HUDEP-2 (cell line): ENCODE measurements at regions not wholly inside any gene's neighbourhood (a gene's known extent, or its start where the extent isn't known, plus 50 kb on each side); places are given as distances from the start of the nearest gene placed in this dataset.

Experiments used
- DNase-seq, 76 experiments: peaks; one replicate each; lab custom pipeline; 2025; ENCODE audit not compliant: unreplicated experiment in 76 of 76; lab: John Stamatoyannopoulos, UW

- DNase-seq = no peak
Observed at GRCh38 chr13:81771951-81772350, 1431.0 kb upstream of the SPRY2 start.

- DNase-seq = no peak
Observed at GRCh38 chr13:81770868-81771505, 1430.1 kb upstream of the SPRY2 start.

GRCh38 chr13:81762449-81762848 is 1421.5 kb upstream of the SPRY2 start:
- no peak for DNase-seq

DNA sequence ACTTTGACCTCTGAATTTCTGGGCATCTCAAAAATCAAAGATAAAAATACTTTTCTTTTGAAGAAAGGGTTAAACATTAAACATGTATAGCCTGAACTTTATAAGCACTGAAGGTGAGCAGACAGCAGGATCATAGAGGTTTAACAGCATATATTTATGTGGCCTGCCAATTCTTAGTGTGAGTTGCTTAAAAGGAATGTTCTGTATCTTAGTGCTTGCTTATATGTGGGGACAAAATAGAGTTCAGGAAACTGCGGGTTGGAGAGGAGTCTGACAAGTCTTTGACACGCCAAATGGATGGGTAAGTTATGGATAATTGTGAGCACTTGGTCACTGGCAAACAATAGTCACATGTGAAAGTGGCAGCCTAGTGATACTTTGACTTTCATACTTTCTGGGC is 1419.4 kb upstream of the SPRY2 start:
- no peak for DNase-seq

- no peak for DNase-seq
Observed at GRCh38 chr13:81757348-81757970, 1416.5 kb upstream of the SPRY2 start.

DNA sequence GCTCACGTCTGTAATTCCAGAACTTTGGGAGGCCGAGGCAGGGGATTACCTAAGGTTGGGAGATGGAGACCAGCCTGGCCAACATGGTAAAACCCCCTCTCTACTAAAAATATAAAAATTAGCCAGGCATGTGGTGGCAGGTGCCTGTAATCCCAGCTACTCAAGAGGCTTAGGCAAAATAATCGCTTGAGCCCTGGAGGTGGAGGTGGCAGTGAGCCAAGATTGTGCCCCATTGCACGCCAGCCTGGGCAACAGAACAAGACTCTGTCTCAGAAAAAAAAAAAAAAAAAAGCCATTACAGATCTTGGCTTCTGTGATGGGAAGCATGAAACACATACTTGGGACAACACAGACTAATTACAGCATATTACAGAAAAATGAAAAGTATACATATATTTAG is 1404.5 kb upstream of the SPRY2 start:
- DNase-seq = no peak

DNA sequence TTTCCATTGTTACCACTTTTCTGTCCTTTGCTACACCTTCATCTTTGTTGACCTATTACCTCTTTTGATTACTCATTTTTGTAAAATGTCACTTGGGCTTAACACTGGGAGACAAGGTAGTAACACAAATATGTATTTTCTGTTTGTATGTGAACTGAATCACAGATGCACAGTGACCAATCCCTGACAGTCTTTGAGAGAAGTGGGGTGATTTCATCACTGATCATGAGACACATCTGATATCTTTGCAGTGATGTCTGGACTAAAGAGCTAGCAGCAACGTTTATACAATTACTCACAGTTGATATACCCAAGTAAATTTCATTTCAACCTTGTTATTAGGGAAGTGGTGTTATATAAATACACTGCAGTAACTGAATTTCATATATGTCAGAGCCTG is 1397.4 kb upstream of the SPRY2 start:
- no peak for DNase-seq

DNA sequence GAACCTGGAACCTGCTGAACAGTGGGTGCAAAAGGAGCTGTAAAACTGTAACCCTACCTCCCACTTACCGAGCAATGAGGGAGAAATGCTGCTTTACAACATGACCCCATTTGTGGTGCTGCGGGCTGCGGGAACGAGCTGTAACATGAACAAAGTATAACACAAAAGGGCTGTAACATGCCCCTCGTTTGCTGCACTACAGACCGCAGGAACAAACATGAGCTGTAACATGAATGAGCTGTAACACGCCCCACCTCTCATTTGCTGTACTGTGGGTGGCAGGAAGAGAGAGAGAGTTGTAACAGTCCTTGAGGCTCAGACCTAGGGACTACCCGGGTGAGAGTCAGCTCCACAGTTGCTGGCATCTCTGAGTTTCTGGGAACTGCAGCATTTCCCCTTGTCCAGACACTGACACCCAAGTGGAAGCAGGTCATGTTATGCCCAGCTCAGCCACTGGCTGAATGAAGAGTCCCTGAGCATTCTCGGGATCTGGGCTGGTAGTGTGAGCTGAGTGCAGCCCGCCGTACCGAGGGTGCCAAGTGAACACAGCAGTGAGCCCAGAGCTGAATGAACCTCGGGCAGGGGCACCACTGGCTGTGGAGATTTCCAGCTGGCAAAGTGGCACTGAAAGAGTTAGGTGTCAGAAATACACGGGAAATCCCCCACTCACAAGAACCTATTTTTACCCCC is 1385.3 kb upstream of the SPRY2 start:
- no peak for DNase-seq

- no peak for DNase-seq
Observed at GRCh38 chr13:81722456-81722855, 1381.5 kb upstream of the SPRY2 start.

DNA sequence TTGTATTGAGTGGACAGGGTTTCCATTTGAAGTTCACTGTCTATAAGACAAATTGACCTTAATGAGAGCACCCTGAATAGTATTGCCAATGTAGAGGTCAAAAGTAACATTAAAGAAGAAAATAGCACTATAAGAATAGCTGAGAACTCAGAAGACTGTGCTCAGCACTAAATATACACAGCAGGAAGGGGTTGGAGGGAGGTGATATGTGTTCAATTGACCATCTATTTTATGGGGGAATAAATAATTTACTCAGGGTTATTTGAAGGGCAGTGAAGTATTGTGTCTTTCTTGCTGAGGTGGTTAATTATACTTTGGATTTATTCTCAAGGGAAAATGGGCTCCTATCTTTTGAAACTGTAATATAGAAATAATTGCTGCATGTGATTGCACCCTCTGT is 1380.5 kb upstream of the SPRY2 start:
- no peak for DNase-seq

DNA sequence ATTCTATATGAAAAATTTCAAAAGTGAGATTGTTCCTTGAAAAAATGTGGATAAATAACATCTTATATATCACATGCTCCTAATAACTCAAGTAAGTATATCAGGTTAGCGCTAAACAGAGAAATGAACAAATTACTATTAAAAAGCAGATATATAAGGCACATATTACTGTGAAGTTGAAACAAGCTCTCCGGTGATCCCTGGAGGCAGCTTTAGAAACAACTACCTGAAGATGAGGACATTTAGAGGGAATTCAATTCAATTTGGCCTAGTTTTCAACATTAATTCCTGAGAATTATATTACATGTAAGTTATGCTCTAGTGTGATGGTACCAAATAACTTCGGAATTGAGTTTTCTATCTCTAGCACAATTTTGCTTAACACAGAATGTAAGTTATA is 1373.6 kb upstream of the SPRY2 start:
- DNase-seq = no peak

GRCh38 chr13:81713201-81713600 is 1372.3 kb upstream of the SPRY2 start:
- DNase-seq = no peak

GRCh38 chr13:81697826-81698225 is 1356.9 kb upstream of the SPRY2 start:
- no peak for DNase-seq

- no peak for DNase-seq
Observed at GRCh38 chr13:81686877-81687276, 1346.0 kb upstream of the SPRY2 start.

- no peak for DNase-seq
Observed at GRCh38 chr13:81683521-81683920, 1342.6 kb upstream of the SPRY2 start.

GRCh38 chr13:81682081-81682630 is 1341.2 kb upstream of the SPRY2 start:
- no peak for DNase-seq

- no peak for DNase-seq
Observed at GRCh38 chr13:81677857-81678256, 1336.9 kb upstream of the SPRY2 start.

GRCh38 chr13:81676008-81676407 is 1335.1 kb upstream of the SPRY2 start:
- no peak for DNase-seq

DNA sequence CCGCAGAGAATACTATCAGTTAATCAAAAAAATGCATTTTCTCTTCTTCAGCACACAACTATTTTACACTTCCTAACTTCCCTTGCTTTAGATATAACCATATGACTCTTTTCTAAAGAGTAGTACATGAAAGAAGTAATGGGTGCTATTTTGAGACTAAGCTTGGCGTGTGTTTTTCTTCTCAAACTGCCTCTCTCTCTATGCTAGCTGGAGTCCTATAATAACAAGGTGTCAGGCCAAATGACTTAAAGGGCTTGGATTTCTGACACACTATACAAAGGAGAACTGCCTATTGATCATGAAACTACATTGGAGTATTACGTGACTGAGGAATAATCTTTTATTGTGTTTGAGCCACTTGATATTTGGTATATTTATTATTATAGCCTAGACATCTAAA is 1330.1 kb upstream of the SPRY2 start:
- DNase-seq = no peak

DNA sequence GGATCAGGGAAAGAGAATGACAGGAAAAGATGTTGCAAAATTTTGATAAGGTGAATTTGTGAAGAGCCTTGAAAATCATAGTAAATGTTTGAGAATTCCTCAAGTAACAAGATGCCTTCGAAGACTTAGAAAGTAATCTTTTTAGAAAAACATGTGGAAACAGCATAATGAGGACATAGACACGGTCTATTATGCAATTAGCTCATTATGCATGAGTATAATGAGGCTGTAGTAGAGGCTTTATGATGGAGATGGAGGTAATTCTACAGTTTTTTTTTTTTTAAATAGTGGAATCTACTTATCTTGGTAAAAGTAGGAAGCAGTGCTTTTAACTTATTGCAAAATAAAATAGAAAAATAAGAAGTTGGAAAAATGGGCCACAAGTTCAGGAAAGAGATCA is 1329.1 kb upstream of the SPRY2 start:
- no peak for DNase-seq

GRCh38 chr13:81664872-81665271 is 1323.9 kb upstream of the SPRY2 start:
- DNase-seq = no peak

DNA sequence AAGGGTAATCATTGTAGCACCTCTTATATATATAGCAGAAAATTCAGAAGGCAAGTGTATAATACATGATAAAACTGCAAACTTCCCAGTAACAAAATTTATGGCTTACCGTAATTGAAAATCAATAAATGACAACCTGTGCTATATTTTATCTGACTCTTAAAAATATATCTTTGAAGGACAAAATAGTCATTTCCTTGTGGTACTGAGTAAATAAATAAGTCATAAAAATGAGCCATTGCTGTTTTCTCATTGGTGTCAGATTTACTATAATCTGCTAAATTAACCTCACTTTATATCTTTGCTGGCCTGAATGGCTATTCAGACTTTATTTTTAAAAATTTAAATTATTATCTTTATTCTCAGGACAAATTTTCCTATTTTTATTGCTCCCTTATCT is 1319.1 kb upstream of the SPRY2 start:
- no peak for DNase-seq
